NCI-H526 treated with DMSO at 0.1 percent for 48 hours (cell line): ENCODE measurements at regions not wholly inside any gene's neighbourhood (a gene's known extent, or its start where the extent isn't known, plus 50 kb on each side); places are given as distances from the start of the nearest gene placed in this dataset.
"Not testable (repeated sequence)": the region's sequence is repeated elsewhere in the genome, so short reads cannot be mapped to it uniquely, and the experiment has no call there.

Source experiments
- DNase-seq: peaks from one replicate; lab custom pipeline; 2025; lab: John Stamatoyannopoulos, UW

DNA sequence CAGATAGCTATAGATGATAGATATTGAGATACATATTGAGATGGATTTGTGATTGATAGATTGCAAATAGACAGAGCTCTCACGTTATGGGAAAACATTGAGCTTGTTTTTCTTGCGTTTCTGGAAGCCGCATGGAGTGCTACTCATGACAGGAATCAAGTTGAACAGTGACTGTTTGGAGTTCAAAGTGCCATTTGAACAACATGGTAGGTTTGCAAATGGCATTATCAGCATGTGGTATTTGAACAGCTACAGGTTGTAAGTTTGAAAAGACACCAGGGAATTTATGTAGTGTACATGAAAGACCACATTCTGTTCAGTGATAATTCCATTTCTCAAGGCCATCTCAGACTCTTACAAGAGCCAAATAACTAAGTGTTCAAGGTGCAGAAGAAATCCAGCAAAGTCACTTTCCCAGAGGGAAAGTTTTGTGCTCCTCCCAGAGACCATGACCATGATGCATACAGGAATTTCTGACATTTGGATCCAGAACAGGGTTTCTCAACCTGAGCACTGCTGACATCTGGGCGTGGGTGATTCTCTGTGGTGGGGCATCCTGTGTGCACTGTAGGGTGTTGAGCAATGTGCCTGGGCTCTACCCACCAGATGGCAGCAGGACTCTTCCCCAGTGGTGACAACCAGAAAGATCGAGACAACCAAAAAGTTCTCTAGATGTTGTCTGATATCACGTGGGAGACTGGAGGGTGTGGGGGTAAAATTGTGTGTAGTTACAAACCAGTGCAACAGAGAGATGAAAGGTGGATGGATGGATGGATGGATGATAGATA is 399.1 kb upstream of the AMELY start:
- no peak for DNase-seq

DNA sequence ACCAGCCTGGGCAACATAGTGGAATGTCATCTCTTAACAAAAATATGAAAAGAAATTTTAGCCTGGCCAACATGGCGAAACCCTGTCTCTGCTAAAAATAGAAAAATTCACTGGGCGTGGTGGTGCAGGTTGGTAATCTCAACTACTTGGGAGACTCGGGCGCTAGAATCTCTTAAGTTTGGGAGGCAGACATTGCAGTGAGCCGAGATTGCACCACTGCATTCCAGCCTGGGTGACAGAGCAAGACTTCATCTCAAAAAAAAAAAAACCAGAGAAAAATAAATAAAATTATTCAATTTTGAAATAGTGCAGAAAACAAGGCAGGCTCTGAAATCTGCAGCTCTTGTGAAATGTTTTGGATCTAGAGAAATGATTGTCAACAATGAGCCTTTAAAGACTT is 397.3 kb upstream of the AMELY start:
- DNase-seq = no peak

DNA sequence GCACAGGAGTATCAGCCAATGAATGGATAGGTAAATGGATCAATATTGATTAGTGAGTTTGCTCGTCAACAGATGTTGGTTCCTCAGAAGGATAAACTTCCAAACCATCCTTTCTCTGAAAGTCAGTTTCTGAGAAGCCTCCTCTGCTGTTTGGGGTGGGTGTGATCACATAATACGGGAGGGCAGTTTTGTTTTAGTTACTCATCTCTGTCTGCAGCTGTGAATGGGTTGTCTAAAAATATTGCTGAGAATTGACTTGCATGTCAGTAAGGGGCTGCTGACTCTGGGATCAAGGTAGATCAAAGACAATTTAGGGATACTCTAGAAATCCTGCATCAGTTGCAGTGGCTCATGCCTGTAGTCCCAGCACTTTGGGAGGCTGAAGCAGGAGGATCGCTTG is 390.8 kb upstream of the AMELY start:
- DNase-seq = no peak

DNA sequence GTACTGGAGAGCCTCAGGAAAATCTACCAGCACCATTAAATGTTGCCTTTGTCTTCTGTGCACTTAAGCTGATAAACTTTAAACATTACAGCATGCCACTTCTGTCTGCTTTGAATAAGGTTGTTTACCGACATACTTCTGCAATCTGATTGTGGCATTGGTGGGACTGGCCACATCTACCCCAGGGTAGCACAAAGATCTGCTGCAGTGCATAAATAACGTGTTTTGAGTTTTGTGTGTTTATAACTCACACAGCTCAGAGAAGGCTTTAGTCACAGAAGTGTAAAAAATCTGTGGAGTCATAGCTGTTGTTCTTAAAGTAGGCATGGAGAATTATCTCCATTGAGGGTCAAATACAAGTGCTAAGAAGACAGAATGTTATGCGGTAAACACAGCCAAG is 388.4 kb upstream of the AMELY start:
- no peak for DNase-seq

DNA sequence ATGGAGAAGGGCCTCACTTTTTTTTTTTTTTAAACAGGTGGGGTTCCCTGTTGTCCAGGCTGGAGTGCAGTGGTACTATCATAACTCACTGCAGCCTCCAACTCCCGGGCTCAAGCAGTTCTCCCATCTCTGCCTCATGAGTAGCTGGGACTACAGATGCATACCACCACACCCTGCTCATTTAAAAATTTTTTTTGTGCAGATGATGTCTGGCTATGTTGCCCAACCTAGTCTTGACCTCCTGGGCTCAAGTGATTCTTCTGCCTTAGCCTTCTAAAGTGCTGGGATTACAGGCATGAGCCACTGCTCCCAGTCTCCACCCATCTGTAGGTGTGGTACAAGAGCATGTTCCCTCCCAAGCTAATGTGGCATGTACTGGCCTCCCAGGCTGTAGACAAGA is 380.6 kb upstream of the AMELY start:
- no peak for DNase-seq

DNA sequence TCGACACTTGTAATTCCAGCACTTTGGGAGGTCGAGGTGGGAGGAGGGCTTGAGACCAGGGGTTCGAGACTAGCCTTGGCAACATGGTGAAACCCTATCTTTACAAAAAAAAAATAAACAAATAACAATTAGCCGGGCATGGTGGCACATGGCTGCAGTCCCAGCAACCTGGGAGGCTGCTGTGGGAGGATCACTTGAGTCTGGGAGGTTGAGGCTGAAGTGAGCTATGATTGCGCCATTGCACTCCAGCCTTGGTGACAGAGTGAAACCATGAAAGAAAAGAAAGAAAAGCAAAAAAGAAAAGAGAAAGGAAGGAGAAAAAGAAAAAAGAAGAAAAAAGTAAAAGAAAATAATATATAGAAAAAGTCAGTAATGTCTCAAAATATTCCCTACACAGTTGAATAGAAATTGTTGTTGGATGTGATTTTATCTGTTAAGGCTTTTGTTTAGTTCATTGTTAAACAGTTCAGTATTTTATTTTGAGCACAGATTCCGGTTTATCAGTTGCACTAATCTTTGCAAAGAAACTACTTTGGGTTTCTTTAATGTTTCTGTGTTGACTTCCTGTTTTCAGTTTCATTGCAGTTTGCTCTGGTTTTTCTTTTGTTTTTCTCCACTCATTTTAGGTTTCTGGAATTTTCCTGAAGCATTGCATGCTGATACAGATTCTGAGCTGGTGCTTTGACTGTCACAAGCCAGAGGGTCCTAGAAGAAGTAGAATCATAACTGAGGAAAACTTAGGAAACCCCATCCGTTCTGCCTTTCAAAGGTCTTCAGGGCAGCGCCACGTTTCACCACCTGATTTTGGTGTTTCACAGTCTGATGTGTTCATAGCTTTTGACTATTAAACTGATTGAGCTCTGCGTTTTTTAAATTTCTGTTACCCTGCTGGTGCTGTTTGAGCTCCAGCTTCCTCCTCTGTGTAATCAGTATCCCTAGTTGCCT is 378.6 kb upstream of the AMELY start:
- DNase-seq = no peak

DNA sequence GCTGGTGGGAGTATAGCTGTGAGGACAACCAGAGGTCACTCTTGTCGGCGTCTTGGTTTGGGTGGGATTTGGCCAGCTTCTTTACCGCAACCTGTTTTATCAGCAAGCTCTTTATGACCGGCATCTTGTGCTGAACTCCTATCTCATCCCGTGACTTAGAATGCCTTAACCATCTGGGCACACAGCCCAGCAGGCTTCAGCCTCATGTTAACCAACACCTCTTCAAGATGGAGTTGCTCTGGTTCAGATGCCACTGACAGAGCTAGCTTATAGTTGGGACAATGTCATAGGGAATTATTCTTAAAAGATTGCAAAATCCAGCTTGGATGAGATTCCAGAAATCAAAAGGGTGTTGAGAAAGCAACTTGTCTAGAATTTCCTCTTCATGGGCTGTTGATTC is 377.1 kb upstream of the AMELY start:
- no peak for DNase-seq

GRCh38 chrY:7287963-7288362 is 376.4 kb upstream of the AMELY start:
- not testable (repeated sequence) for DNase-seq

DNA sequence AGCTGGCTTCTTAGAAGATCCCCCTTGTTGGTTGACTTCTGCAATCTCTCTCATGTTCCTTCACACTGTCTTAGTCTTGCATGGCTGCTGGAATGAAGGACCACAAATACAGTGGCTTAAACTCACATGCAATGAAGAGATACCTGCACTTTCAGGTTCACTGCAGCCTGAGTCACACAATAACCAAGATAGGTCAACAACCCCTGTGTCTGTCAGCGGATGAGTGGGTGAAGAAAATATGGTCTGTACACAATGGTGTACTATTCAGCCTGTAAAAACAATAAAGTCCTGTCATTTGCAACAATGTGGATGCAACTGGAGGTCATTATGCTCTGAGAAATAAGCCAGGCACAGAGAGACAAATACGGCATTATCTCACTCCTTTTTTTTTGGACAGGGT is 373.8 kb upstream of the AMELY start:
- no peak for DNase-seq

- no peak for DNase-seq
These were observed 371.4 kb upstream of the AMELY start for GRCh38 chrY:7283001-7283400.

DNA sequence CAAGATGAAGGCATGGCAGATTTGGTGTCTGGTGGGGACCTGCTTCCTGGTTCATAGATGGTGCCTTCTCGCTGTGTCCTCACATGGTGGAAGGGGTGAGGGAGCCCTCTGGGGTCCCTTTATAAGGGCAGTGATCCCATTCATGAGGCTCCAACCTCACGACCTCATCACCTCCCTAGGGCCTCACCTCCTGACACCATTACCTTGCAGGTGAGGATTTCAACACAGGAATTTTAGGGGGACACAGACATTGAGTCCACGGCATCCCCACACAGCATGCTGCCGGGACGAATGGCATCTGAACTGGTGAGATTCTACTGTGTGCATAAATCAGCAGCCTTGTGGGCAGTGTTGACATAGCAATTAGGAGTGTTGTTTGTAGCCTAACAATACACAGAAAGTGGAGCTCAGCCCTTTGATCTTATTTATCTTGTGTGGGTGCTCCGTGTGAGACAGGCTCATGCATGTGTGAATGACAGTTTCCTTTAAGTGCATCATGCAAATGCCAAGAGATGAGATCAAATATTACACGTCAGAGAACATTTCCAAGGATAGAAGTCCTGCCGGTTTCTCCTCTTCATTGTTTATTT is 368.7 kb upstream of the AMELY start:
- not testable (repeated sequence) for DNase-seq

DNA sequence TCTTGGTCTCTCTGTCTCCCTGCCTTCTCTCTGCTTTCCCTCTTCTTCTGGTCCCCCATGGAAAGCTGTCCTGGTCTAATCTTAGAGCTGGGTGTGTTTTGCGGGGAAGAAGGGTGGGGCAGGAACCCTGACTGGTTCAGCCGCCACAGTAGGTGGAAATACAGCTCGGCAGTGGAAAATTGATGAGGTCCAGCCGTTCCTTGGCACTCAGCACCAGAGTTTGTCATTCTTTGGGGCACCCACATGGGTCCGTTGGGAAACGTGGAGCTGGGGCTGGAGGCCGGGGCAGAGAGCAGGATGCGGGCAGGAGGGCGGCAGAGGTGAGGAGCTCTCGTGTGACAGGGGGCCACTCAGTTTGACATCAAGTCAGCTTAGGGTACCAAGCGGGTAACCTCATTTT is 364.2 kb upstream of the AMELY start:
- no peak for DNase-seq

DNA sequence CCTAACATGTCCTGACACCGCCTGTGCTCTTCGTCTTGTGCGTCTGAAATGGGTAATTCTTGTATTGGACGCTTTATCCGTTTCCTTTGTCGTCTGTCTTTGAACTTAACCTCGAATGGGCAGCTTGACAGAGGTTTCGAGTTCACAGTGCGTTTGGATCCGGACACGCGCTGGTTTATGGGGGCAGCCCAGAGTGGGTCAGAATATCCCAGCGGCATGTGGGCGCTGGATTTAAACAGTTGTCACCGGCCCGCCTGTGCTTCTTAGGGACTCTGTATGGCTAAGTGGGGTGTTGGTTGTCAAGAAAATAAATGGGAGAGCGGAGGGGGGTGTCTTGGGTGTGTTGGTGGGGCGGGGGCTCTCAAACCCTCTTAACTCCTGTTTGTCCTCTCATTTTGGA is 363.5 kb upstream of the AMELY start:
- DNase-seq = no peak

- no peak for DNase-seq
These were observed 362.9 kb upstream of the AMELY start for GRCh38 chrY:7274369-7274913.

- DNase-seq = peak; percentile 1
These were observed 362.1 kb upstream of the AMELY start for GRCh38 chrY:7273587-7274203.

DNA sequence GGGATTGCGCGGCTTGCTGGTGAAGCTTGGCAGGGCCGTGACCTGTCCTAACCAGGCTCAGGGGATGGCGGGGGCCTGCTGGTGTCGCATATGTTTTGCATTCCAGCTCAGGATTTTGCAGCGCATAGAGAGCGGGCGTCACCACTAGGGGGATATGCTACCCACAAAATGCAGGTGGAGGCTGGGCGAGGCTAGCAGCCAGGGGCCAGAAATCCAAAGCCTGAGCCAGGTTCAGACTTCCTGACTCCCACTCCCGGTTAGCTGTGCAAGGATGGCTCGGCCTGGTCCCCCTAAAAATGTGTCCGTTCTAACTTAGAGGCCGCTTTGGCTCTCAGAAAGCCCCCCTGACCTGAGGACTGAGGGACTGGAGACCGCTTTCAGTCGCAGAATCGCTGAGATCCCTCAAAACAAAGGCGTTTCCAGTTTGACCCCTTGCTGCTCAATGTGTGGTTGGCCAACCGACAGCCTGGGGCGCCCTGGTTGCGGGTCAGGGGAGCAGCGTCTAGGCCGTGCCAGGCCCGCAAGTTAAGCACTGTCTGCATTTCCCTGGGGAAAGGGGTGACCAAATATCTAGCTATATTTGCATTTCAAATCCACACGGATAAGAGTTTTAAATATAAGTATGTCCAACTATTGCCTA is 361.1 kb upstream of the AMELY start:
- peak; percentile 8 for DNase-seq

GRCh38 chrY:7263773-7264172 is 352.2 kb upstream of the AMELY start:
- DNase-seq = no peak

GRCh38 chrY:7262531-7262930 is 351.0 kb upstream of the AMELY start:
- DNase-seq = no peak

DNA sequence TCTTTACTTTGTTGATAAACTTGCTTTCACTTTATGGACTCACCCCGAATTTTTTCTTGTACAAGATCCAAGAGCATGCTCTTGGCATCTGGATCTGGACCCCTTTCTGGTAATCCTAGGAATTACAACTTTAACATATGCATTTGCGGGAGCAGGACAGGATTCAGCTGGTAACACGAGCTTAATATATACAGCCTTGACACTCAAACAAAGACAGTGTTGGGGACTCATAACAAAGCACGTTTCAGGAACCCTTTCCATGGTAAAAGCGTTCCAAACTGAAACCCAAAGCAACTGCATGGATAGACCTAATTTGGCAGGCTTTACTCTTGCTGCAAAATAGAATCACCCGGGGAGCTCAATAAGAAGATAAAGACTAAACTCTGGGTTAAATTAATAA is 349.7 kb upstream of the AMELY start:
- no peak for DNase-seq

DNA sequence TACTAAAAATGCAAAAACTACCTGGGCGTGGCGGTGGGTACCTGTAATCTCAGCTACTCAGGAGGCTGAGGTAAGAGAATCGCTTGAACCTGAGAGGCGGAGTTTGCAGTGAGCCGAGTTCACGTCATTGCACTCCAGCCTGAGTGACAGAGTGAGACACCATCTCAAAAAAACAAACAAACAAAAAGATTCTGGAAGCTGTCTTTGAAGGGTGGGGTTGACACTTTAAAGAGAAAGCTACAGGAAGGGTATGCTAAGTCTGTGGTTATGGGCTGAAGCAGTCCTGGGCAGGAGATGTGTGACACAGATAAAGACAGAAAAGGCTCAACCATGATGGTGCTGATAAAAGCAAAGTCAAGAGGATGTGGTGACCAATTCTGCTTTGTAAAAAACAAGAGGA is 328.5 kb upstream of the AMELY start:
- no peak for DNase-seq

- DNase-seq = no peak
These were observed 300.4 kb upstream of the AMELY start for GRCh38 chrY:7211971-7212370.

DNA sequence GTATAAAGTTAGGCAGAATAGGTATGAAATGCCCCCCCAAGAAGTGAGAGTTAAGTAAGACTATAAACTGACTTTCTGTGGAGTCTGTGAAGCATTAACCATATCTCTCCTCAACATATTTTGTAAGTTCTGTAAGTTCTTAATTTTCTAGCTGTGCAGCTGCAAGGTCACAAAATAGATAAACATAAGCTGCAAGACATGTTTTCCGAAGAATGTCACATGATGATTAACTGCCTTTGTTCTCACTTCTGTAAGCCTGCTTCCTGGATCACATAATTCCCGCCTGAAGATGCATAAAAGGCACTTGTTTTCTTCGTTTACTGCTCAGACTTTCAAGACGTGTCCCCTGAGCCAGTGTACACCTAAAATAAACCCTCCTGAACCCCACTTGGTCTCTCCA is 292.9 kb upstream of the AMELY start:
- DNase-seq = no peak
